H1 (cell line): ENCODE measurements at regions not wholly inside any gene's neighbourhood (a gene's known extent, or its start where the extent isn't known, plus 50 kb on each side); places are given as distances from the start of the nearest gene placed in this dataset.

Experiments used
- CTCF ChIA-PET: fragments of 300-600 bp; sonication (Branson Sonifier 250); formaldehyde crosslinking; loops from one replicate; lab custom pipeline; 2021; ENCODE audit not compliant: partially characterized antibody; lab: Charles Lee
- POLR2A ChIA-PET: fragments of 300-600 bp; sonication (Branson Sonifier 250); formaldehyde crosslinking; loops from one replicate; lab custom pipeline; 2021; ENCODE audit warnings: inconsistent platforms; ENCODE audit not compliant: partially characterized antibody; lab: Charles Lee
- DNase-seq, 2 experiments: peaks; one replicate each; pipeline versions ENCODE4 v3.0.0 to v3.0.0-alpha.2; 2010 to 2022; ENCODE audit warnings: low spot score in 2 of 2, low read depth in 1 of 2, mixed read lengths in 1 of 2
- FAIRE-seq: peaks from 2 replicates; lab custom pipeline; 2011; peaks lifted over from hg19 to GRCh38; lab: Jason Lieb, UNC
- H2AFZ ChIP-seq: 2 replicates; pipeline ENCODE4 v1.8.1; 2012; ENCODE audit warnings: low read length, inconsistent platforms
- H2AK5ac ChIP-seq: 2 replicates; pipeline ENCODE4 v1.6.1; 2013; ENCODE audit warnings: low read depth, low read length
- H2BK120ac ChIP-seq: replicated peaks from 2 replicates; pipeline ENCODE3; 2013; ENCODE audit warnings: low read depth, low read length, inconsistent platforms
- H2BK12ac ChIP-seq: 2 replicates; pipeline ENCODE4 v1.6.1; 2013; ENCODE audit warnings: low read depth, low read length
- H2BK15ac ChIP-seq: 2 replicates; pipeline ENCODE4 v1.6.1; 2013; ENCODE audit warnings: low read length
- H2BK20ac ChIP-seq: 2 replicates; pipeline ENCODE4 v1.6.1; 2013; ENCODE audit warnings: low read length
- H2BK5ac ChIP-seq: 2 replicates; pipeline ENCODE4 v1.6.1; 2013; ENCODE audit warnings: low read depth, low read length
- H3K14ac ChIP-seq: 2 replicates; pipeline ENCODE4 v1.6.1; 2013; ENCODE audit warnings: inconsistent platforms; ENCODE audit not compliant: insufficient read length
- H3K18ac ChIP-seq: 2 replicates; pipeline ENCODE4 v1.6.1; 2013; ENCODE audit warnings: low read length; ENCODE audit errors: extremely low read depth
- H3K23ac ChIP-seq: 2 replicates; pipeline ENCODE4 v1.6.1; 2013; ENCODE audit warnings: inconsistent platforms; ENCODE audit not compliant: insufficient read length
- H3K23me2 ChIP-seq: 2 replicates; pipeline ENCODE4 v1.6.1; 2013; ENCODE audit warnings: low read depth, low read length
- H3K27ac ChIP-seq: 2 replicates; pipeline ENCODE4 v1.6.1; 2011; ENCODE audit warnings: low read depth, low read length, inconsistent platforms
- H3K27me3 ChIP-seq, 4 experiments: replicated peaks in 1 of 4; 1 replicate in 1 of 4; 2 replicates in 3 of 4; pipeline versions ENCODE4 v1.6.1 to v1.8.1; 2011 to 2013; ENCODE audit warnings: low read length in 3 of 4, mild to moderate bottlenecking in 3 of 4, inconsistent platforms in 2 of 4, mixed read lengths in 2 of 4, moderate library complexity in 1 of 4; ENCODE audit not compliant: control insufficient read depth in 3 of 4, insufficient read depth in 3 of 4; ENCODE audit errors: extremely low read depth in 1 of 4
- H3K36me3 ChIP-seq, 4 experiments: 2 replicates each; pipeline versions ENCODE4 v1.6.1 to v1.8.1; 2011 to 2013; ENCODE audit warnings: mild to moderate bottlenecking in 4 of 4, low read length in 3 of 4, moderate library complexity in 2 of 4, control low read depth in 1 of 4, inconsistent platforms in 1 of 4; ENCODE audit not compliant: insufficient read depth in 4 of 4, control insufficient read depth in 2 of 4
- H3K4ac ChIP-seq: replicated peaks from 2 replicates; pipeline ENCODE3; 2013; ENCODE audit warnings: low read length, low read depth, mixed read lengths, inconsistent platforms; ENCODE audit not compliant: insufficient read length
- H3K4me1 ChIP-seq, 4 experiments: replicated peaks in 1 of 4; 1 replicate in 1 of 4; 2 replicates in 3 of 4; pipeline versions ENCODE4 v1.6.1 to v1.8.1; 2011 to 2013; ENCODE audit warnings: low read length in 3 of 4, inconsistent platforms in 2 of 4, mixed read lengths in 1 of 4; ENCODE audit not compliant: insufficient read depth in 4 of 4, control insufficient read depth in 3 of 4
- H3K4me2 ChIP-seq, 2 experiments: 2 replicates each; pipeline versions ENCODE4 v1.6.1 to v1.8.1; 2011 to 2013; ENCODE audit warnings: low read depth in 2 of 2, low read length in 2 of 2, control low read depth in 1 of 2, inconsistent platforms in 1 of 2, mild to moderate bottlenecking in 1 of 2; ENCODE audit not compliant: insufficient read depth in 1 of 2
- H3K4me3 ChIP-seq, 4 experiments: fragments of 200-600, 300-600 bp in 1 of 4; sonication (generic), shearing (Covaris generic), sonication (Bioruptor Twin) in 1 of 4; 2 replicates each; pipeline versions ENCODE4 v1.5.1 to v1.8.1; 2011 to 2016; ENCODE audit warnings: low read length in 4 of 4, low read depth in 3 of 4, control low read depth in 2 of 4, inconsistent platforms in 2 of 4, mild to moderate bottlenecking in 2 of 4, mixed read lengths in 1 of 4, moderate library complexity in 1 of 4; ENCODE audit not compliant: insufficient read depth in 2 of 4; ENCODE audit errors: extremely low read depth in 1 of 4
- H3K56ac ChIP-seq: replicated peaks from 2 replicates; pipeline ENCODE3; 2013; ENCODE audit warnings: low read depth, mild to moderate bottlenecking, mixed read lengths, low read length, inconsistent platforms; ENCODE audit not compliant: insufficient read length
- H3K79me1 ChIP-seq: 2 replicates; pipeline ENCODE4 v1.6.1; 2013; ENCODE audit warnings: low read depth, low read length, control low read depth
- H3K79me2 ChIP-seq, 2 experiments: 2 replicates each; pipeline versions ENCODE4 v1.6.1 to v1.8.1; 2012 to 2013; ENCODE audit warnings: low read length in 2 of 2, mild to moderate bottlenecking in 2 of 2, inconsistent platforms in 1 of 2; ENCODE audit not compliant: insufficient read depth in 2 of 2, control insufficient read depth in 1 of 2
- H3K9ac ChIP-seq, 4 experiments: replicated peaks in 1 of 4; 1 replicate in 1 of 4; 2 replicates in 3 of 4; pipeline versions ENCODE4 v1.6.1 to v1.8.1; 2011 to 2013; ENCODE audit warnings: low read depth in 3 of 4, low read length in 3 of 4, control low read depth in 2 of 4, mild to moderate bottlenecking in 2 of 4, moderate library complexity in 2 of 4, inconsistent platforms in 1 of 4; ENCODE audit errors: extremely low read depth in 1 of 4
- H3K9me3 ChIP-seq, 2 experiments: 2 replicates each; pipeline versions ENCODE4 v1.6.1 to v1.8.1; 2012 to 2013; ENCODE audit warnings: mild to moderate bottlenecking in 2 of 2, moderate library complexity in 2 of 2, control low read depth in 1 of 2, inconsistent platforms in 1 of 2, low read depth in 1 of 2, low read length in 1 of 2, mixed read lengths in 1 of 2; ENCODE audit not compliant: insufficient read depth in 2 of 2
- H4K20me1 ChIP-seq, 2 experiments: replicated peaks in 1 of 2; 2 replicates each; pipeline versions ENCODE3 to v1.8.1; 2011 to 2013; ENCODE audit warnings: inconsistent platforms in 2 of 2, low read length in 2 of 2, mild to moderate bottlenecking in 1 of 2; ENCODE audit not compliant: insufficient read depth in 2 of 2, control insufficient read depth in 1 of 2
- H4K5ac ChIP-seq: 2 replicates; pipeline ENCODE4 v1.6.1; 2013; ENCODE audit warnings: low read length, low read depth, mixed read lengths, inconsistent platforms; ENCODE audit not compliant: insufficient read length
- H4K8ac ChIP-seq: 2 replicates; pipeline ENCODE4 v1.8.0; 2013; ENCODE audit warnings: mild to moderate bottlenecking, moderate library complexity, low read length, inconsistent platforms; ENCODE audit not compliant: insufficient read depth; ENCODE audit errors: extremely low read depth
- H4K91ac ChIP-seq: replicated peaks from 2 replicates; pipeline ENCODE3; 2013; ENCODE audit warnings: low read length, mixed read lengths, inconsistent platforms; ENCODE audit not compliant: insufficient read length
- CBX5 ChIP-seq: fragments of 300-800, 300-1000 bp; sonication (generic); IDR thresholded peaks from 2 replicates; pipeline ENCODE4 v1.7.1; 2016; ENCODE audit warnings: antibody characterized with exemption, low read length, low read depth
- E2F6 ChIP-seq: IDR thresholded peaks from 2 replicates; pipeline ENCODE4 v1.6.1; 2012; ENCODE audit warnings: inconsistent platforms
- FOSL1 ChIP-seq: IDR thresholded peaks from 2 replicates; pipeline ENCODE4 v1.6.1; 2011; ENCODE audit warnings: mild to moderate bottlenecking, low read depth, low read length, moderate library complexity; ENCODE audit not compliant: insufficient read depth
- GABPA ChIP-seq: IDR thresholded peaks from 2 replicates; pipeline ENCODE4 v1.6.1; 2011; ENCODE audit warnings: mild to moderate bottlenecking, low read length, moderate library complexity, borderline replicate concordance; ENCODE audit not compliant: insufficient read depth
- HDAC6 ChIP-seq: IDR thresholded peaks from one replicate; pipeline ENCODE4 v1.7.1; 2012; ENCODE audit warnings: low read depth, mild to moderate bottlenecking, inconsistent platforms, low read length, moderate library complexity
- POU5F1 ChIP-seq: IDR thresholded peaks from 2 replicates; pipeline ENCODE4 v1.6.1; 2011; ENCODE audit warnings: low read depth, mild to moderate bottlenecking, low read length, moderate library complexity
- SP4 ChIP-seq: IDR thresholded peaks from 2 replicates; pipeline ENCODE4 v1.6.1; 2012; ENCODE audit warnings: low read length, inconsistent platforms
- SRF ChIP-seq: IDR thresholded peaks from 2 replicates; pipeline ENCODE4 v1.6.1; 2011; ENCODE audit warnings: mild to moderate bottlenecking, low read depth, low read length, moderate library complexity
- WGBS, 2 experiments: shearing (Covaris generic) in 1 of 2; methylation state at CpG; one replicate each; pipeline versions ENCODE4 v1.1.6 to v1.1.7; 2013 to 2015; ENCODE audit warnings: low lambda C conversion rate in 2 of 2, mixed read lengths in 2 of 2, inconsistent platforms in 1 of 2, low coverage in 1 of 2, missing lambda C conversion rate in 1 of 2; ENCODE audit not compliant: insufficient replicate concordance in 2 of 2, insufficient coverage in 1 of 2, insufficient read length in 1 of 2; ENCODE audit errors: extremely low coverage in 1 of 2, missing lambda C conversion rate in 1 of 2; 5-methylcytosine and 5-hydroxymethylcytosine counted together
- TF ChIP-seq, protein P1 (sequence below): IDR thresholded peaks from 2 replicates; pipeline ENCODE4 v1.6.1; 2011; ENCODE audit warnings: low read length, improper control_type of control experiment

DNA sequence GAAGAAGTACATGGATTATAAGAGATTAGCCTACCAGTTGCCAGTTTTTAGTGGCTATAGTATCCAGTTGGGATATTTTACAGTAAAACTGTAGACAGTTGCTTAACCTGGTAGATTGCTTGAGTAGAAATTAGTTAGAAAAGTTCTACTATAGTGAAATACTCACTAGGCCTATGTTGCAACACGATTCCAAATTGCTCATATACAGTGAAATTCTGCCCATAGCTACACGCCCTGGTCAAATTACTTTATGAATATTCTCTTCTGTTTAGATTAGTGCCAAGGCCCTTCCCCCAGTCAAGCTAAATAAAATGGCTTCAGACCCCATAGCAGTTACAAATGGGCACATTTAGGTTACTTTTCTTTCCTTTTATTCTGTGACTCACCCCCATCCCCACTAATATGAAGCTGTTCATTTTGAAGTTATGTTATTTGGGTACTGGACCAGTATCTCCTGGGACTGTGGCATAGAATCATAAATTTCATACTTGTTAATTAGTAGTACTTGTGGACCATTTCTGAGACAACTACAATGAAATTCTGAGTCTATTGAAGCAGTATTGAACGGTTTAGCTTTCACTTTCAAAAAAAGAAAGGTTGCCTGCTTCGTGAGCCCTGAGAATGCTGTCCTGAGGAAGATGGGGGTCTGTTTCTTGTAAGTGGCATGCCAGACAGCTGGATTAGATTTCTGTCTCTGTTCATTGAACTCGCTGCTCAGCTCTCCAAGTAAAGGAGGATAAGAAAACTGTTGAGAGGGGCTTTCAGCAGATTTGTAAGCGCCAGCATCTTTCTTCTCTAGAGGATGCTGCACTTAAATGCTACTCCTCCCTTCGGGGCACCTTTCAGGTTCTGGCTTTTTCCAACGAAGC is 65.8 kb upstream of the CFAP20DC start:
- H3K4me2 ChIP-seq: no peak overlapping the region
- POLR2A ChIA-PET: interaction anchor here (0.7 kb wide), 1 partner anchor 48 kb away, joined by 3 read pairs; no protein-coding TSS in a partner anchor
- no peak for FAIRE-seq
- TF ChIP-seq E2F6 (no peak), GABPA (no peak), POU5F1 (no peak), HDAC6 (no peak), SP4 (no peak), CBX5 (no peak), SRF (no peak), FOSL1 (no peak)
- TF ChIP-seq, protein P1, sequence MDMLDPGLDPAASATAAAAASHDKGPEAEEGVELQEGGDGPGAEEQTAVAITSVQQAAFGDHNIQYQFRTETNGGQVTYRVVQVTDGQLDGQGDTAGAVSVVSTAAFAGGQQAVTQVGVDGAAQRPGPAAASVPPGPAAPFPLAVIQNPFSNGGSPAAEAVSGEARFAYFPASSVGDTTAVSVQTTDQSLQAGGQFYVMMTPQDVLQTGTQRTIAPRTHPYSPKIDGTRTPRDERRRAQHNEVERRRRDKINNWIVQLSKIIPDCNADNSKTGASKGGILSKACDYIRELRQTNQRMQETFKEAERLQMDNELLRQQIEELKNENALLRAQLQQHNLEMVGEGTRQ: no peak

More for the DNA sequence above, 65.8 kb upstream of the CFAP20DC start:
- Histone ChIP-seq H4K20me1 (no peaks in the 10 kb centered on the region), H2AK5ac (no peak overlapping the region), H3K4ac (no peak overlapping the region), H3K4me3 (no peak overlapping the region), H2BK20ac (no peak overlapping the region), H3K23me2 (no peaks in the 10 kb centered on the region), H3K14ac (no peak overlapping the region), H2BK15ac (no peak overlapping the region), H4K5ac (no peak overlapping the region), H3K27me3 (no peaks in the 10 kb centered on the region), H3K23ac (no peak overlapping the region), H4K91ac (no peak overlapping the region), H2BK5ac (no peak overlapping the region), H2AFZ (no peak overlapping the region), H2BK120ac (no peak overlapping the region), H3K36me3 (no peaks in the 10 kb centered on the region), H3K9me3 (no peaks in the 10 kb centered on the region), H3K9ac (no peak overlapping the region), H3K27ac (no peak overlapping the region), H4K8ac (no peak overlapping the region), H3K79me1 (no peaks in the 10 kb centered on the region), H3K56ac (no peak overlapping the region), H3K79me2 (no peaks in the 10 kb centered on the region), H2BK12ac (no peak overlapping the region), H3K18ac (no peak overlapping the region), H3K4me1 (no peaks in the 10 kb centered on the region)
- 83% methylated on average over 8 of the region's 8 CpGs; no CpG with 5 or more reads in 1 of the 2 experiments for WGBS, 2 experiments
- CTCF ChIA-PET: interaction anchor here (0.7 kb wide), 2 partner anchors 11 to 475 kb away, joined by 3 read pairs; no protein-coding TSS in a partner anchor
- no peak for DNase-seq
